Epithelial cell of esophagus (primary cell): ENCODE measurements at regions not wholly inside any gene's neighbourhood (a gene's known extent, or its start where the extent isn't known, plus 50 kb on each side); places are given as distances from the start of the nearest gene placed in this dataset.

Source experiments
- DNase-seq: peaks from one replicate; pipeline ENCODE4 v3.0.0; 2010; ENCODE audit warnings: low read depth
- H3K4me3 ChIP-seq: 2 replicates; pipeline ENCODE4 v1.5.1; 2011; ENCODE audit warnings: mild to moderate bottlenecking, low read length, control low read depth
- TF ChIP-seq, protein P1 (sequence below): IDR thresholded peaks from 2 replicates; pipeline ENCODE4 v1.5.1; 2011; ENCODE audit warnings: low read depth, mild to moderate bottlenecking, low read length, control low read depth, inconsistent platforms; ENCODE audit not compliant: insufficient read depth; ENCODE audit errors: missing control alignments

DNA sequence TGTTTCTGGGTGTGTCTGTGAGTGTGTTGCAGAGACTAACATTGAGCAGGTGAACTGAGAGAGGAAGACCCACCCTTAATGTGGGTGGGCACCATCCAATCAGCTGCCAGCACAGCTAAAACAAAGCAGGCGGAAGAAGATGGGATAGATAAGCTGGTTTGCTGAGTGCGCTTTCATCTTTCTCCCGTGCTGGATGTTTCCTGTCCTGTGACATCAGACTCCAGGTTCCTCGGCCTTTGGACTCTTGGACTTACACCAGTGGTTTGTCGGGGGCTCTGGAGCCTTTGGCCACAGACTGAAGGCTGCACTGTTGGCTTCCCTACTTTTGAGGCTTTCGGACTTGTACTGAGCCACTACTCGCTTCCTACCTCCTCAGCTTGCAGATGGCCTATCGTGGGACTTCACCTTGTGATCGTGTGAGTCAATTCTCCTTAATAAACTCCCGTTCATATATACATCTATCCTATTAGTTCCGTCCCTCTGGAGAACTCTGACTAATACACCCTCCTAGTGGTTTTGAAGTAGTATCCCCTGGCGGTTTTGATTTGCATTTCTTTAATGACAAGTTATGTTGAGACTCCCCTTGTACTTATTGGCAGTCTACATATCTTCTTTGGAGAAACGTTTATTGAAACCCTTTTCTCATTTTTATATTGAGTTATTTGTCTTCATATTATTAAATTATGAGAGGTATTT is 546.6 kb upstream of the TMPRSS15 start:
- H3K4me3 ChIP-seq, result no peak overlapping the region
- TF ChIP-seq, protein P1, sequence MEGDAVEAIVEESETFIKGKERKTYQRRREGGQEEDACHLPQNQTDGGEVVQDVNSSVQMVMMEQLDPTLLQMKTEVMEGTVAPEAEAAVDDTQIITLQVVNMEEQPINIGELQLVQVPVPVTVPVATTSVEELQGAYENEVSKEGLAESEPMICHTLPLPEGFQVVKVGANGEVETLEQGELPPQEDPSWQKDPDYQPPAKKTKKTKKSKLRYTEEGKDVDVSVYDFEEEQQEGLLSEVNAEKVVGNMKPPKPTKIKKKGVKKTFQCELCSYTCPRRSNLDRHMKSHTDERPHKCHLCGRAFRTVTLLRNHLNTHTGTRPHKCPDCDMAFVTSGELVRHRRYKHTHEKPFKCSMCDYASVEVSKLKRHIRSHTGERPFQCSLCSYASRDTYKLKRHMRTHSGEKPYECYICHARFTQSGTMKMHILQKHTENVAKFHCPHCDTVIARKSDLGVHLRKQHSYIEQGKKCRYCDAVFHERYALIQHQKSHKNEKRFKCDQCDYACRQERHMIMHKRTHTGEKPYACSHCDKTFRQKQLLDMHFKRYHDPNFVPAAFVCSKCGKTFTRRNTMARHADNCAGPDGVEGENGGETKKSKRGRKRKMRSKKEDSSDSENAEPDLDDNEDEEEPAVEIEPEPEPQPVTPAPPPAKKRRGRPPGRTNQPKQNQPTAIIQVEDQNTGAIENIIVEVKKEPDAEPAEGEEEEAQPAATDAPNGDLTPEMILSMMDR, result no peak
- no peak for DNase-seq

DNA sequence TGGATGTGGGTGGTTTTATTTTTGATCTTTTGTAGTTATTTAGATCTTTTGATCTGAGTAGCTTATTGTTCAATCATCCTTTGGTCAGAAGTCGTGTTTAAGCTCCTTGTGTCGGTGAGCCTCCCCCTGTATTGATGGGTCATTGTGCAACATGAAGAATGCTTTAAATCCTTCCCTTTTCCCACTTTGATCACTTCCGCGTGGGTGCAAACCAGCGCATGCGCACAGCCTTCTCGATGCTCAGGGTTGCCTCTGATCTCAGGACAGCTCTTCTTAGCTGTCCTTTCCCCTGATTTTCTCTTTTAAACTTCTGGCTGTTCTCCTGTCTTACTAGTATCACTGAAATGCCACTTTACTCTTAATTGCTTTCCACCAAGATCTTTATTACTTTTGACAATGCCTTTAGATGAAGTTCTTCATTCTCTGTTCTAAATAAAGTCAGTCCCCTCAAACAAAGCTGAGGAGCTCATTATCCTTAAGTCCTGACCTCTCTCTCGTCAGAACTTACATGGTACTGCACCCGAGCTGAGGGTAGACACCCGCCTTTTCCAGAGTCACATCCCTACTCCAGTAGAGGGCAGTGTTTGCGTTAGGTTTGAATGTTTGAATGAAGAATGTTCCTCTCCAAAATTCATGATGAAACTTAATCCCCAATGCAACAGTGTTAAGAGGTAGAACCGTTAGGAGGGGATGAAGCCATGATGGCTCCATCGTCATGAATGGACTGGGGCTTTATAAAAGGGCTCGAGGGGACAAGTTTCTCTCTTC is 547.9 kb upstream of the TMPRSS15 start:
- TF ChIP-seq, protein P1, result no peak
- DNase-seq, result no peak
- no peak overlapping the region for H3K4me3 ChIP-seq

DNA sequence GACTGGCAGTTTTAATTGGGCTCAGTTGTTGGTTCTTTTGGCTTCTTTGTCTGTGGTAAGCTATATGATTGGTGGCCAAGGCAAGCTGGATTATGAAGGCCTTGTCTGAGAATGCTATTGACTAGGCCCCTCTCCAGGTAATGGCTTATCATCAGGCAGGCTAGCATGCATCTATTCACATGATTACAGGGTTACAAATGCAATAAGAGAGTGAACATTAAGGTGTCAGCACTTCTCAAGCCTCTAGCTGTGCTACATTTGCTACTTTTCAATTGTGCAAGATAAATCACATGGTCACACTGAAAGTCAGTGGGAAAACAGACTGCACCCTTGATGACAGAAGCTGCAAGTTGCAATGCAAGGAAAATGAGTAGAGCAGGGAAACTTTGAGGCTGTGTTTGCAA is 550.9 kb upstream of the TMPRSS15 start:
- TF ChIP-seq, protein P1, result no peak
- H3K4me3 ChIP-seq, result no peak overlapping the region
- no peak for DNase-seq

DNA sequence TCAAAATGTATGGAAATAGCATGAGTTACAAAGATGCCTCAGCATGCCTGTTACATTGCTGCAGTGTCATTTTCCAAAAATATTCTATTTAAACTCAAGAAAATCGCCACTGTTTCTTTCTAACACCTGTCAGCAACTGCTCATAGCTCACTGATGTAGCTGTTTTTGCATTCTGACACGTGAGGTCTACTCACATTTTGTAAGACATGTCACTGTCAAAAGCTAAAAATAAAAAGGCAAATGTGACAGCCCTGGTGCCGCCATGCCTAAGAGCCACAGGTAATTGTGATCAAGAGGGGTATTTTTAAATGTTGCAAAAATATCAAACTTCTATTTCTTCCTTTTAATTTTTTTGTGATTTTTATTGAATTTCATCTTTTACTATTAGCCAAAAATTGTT is 556.2 kb upstream of the TMPRSS15 start:
- no peak for DNase-seq

DNA sequence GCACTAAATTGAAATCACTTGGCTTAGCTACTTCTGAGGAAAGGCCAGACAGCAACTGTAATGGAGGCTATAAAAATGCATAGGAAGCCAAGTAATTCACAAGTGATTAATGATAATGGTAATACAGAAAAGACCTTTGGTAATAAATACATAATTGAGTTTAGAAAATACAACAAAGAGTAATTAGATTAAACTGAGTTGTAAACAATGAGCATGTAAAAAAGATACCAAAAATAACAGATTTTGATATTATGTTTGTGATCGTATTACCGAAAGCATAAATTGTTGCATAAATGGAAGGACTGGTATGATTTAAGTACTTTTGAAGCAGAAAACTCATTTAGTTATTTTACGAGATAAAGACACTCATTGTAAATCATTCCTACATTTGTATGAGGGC is 556.7 kb upstream of the TMPRSS15 start:
- DNase-seq, result no peak
- H3K4me3 ChIP-seq, result no peak overlapping the region
- TF ChIP-seq, protein P1, result no peak

More for the DNA sequence above, 556.2 kb upstream of the TMPRSS15 start:
- TF ChIP-seq, protein P1, result no peak
- H3K4me3 ChIP-seq, result no peak overlapping the region

DNA sequence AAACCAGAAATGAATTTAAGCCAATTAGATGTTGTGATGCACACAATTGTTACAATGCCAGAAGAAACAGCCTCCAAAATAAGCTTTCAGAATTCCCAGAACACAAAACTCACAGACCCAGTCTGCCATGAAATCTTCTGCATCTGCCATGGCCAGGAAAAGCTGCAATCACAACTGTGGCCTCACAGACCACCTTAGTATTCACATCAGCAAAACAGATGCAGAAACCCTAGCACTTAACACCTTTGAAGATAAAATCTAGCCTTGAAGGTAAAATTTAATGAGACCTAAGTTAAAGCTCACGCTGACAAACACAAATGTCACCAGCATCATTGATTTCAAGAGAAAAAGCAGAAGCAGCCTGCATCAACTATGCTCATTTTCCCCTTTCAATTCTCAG is 566.8 kb upstream of the TMPRSS15 start:
- TF ChIP-seq, protein P1, result no peak
- no peak for DNase-seq
- no peak overlapping the region for H3K4me3 ChIP-seq
